Cardiac fibroblast (primary cell): ENCODE measurements at regions not wholly inside any gene's neighbourhood (a gene's known extent, or its start where the extent isn't known, plus 50 kb on each side); places are given as distances from the start of the nearest gene placed in this dataset.

Source experiments
- DNase-seq, 2 donors: peaks; one replicate each; pipeline versions ENCODE4 v3.0.0 to v3.0.0-alpha.2; 2010; ENCODE audit warnings: low read depth in 2 of 2
- H3K4me3 ChIP-seq, 2 donors: replicated peaks in 1 of 2; 1 replicate in 1 of 2; 2 replicates in 1 of 2; pipeline ENCODE4 v1.5.1; 2011; ENCODE audit warnings: low read depth in 2 of 2, low read length in 2 of 2, mild to moderate bottlenecking in 2 of 2, moderate library complexity in 1 of 2
- TF ChIP-seq, protein P1 (sequence below): IDR thresholded peaks from one replicate; pipeline ENCODE4 v1.5.1; 2011; ENCODE audit warnings: low read depth, mild to moderate bottlenecking, low read length, inconsistent platforms

DNA sequence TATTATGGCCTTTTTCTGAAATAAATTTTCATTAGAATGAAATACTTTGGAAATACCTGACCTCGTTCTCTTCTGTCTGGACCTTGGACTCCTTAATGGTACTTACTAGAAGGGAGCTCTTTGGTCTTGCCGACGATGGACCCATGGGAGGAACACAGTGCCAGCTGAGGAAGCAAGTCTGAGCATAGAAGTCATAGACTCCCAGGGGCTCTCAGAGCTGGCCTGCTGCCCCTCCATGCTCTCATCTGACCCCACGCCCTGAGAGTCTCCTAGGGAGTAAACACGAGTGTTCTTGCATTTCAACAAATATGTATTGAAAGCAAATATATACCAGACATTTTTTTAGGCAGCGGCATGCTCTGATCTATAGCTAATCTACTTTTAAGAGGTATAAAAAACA is 87.8 kb downstream of the PLEKHG1 start:
- TF ChIP-seq, protein P1, sequence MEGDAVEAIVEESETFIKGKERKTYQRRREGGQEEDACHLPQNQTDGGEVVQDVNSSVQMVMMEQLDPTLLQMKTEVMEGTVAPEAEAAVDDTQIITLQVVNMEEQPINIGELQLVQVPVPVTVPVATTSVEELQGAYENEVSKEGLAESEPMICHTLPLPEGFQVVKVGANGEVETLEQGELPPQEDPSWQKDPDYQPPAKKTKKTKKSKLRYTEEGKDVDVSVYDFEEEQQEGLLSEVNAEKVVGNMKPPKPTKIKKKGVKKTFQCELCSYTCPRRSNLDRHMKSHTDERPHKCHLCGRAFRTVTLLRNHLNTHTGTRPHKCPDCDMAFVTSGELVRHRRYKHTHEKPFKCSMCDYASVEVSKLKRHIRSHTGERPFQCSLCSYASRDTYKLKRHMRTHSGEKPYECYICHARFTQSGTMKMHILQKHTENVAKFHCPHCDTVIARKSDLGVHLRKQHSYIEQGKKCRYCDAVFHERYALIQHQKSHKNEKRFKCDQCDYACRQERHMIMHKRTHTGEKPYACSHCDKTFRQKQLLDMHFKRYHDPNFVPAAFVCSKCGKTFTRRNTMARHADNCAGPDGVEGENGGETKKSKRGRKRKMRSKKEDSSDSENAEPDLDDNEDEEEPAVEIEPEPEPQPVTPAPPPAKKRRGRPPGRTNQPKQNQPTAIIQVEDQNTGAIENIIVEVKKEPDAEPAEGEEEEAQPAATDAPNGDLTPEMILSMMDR: no peak
- no peak for DNase-seq
- H3K4me3 ChIP-seq: no peak overlapping the region

DNA sequence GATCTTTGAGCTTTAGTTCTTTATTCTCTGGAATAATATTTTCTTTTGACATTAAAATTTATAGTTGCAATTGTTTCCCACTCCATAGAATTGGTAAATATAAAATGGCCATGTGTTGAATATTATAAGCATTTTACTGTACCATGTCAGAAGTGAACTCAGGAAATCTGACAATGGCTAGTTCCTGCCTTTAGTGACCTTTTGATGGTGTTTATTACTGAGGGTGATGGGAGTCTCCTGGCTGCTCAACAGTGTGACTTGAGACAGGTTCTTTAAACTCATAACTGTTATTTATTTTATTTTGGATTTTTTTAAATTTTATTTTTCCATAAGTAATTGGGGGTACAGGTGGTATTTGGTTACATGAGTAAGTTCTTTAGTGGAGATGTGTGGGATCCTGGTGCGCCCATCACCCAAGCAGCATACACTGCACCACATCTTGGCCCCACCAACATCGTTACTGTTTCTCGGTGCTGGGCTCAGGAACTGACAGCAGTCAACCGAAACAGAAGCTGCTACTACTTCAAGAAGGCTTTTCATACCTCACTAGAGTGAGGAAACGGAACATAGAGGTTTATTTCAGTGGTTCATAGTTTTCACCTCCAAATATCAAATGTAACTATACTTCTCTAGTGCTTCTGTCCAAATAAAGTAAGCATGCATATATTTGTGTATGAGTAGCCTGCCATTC is 90.4 kb downstream of the PLEKHG1 start:
- no peak for DNase-seq
- TF ChIP-seq, protein P1: no peak
- H3K4me3 ChIP-seq: no peak overlapping the region

DNA sequence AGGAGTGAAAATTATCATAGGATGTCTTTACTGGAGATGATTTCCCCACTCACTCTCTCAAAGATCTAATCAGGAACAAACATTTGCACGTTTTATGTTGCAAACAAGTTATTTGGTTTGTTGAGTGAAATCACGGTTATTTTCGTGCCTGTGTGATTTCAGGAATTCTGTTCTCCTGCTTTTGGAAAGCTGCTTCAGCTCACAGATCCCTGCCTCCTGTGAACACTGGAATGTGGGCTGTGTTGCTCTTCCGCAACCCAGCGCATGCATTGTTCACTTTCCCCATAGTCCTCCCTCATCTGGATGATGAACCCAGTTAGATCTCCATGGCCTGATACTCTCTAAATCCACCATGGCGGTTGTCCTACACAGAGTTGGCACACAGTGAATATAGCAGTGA is 91.0 kb downstream of the PLEKHG1 start:
- DNase-seq: no peak
- no peak overlapping the region for H3K4me3 ChIP-seq
- TF ChIP-seq, protein P1: no peak

DNA sequence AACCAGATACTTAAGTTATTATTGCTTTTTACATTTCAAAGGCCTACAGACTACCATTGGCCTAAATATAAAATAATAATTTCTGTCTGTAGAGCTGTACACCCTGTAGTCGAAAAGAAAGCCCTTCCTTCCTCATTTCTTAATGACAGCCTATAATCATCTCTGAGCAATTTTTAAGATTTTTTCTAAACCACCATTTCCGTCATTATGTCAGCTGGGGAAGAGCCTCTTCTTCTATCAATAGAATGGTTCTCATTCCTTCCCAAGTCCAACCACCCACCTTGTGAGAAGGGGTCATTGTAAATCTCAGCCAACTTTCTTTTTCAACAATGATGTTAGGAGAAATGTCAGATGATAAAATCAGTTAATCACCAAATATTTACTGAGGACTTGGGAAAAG is 91.8 kb downstream of the PLEKHG1 start:
- TF ChIP-seq, protein P1: no peak
- no peak overlapping the region for H3K4me3 ChIP-seq
- DNase-seq: no peak

DNA sequence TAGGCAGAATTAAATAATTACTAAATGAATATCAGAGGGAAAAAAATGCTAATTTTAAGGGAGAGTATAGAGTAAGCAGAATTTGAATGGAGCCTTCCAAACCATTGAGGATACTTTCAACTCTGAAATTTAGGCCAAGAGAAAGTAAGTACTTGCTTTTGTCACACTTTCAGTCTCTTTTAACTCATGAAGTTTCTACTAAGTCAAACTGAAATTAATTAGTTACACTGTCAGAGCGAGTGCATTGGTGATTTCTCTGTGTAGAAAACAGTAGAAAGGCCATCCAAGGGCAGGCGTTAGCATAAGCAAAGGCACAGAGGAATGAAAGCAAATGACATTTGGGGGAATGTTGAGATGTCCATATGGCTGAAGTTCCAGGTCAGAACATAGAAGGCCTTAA is 92.9 kb downstream of the PLEKHG1 start:
- no peak for DNase-seq
- TF ChIP-seq, protein P1: no peak
- H3K4me3 ChIP-seq: no peak overlapping the region

DNA sequence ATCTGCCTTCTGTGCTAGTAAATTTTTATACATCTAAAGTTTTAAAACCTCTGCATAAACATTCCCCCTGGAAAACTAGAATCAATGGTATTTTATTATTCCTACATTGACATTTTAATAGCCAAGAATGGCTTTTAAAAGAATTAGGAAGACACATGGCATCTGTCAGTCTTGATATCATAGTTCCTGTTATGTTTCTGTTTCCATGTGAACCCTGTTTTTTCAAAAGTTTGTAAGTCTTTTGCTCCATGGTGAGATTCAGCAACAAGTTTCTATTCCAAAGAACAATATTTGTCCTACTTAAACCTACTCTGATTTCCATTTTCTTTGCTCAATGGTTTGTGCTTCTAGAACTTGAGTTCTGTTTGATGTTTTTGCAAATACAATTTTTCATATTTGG is 95.2 kb downstream of the PLEKHG1 start:
- TF ChIP-seq, protein P1: no peak
- no peak for DNase-seq
- H3K4me3 ChIP-seq: no peak overlapping the region

DNA sequence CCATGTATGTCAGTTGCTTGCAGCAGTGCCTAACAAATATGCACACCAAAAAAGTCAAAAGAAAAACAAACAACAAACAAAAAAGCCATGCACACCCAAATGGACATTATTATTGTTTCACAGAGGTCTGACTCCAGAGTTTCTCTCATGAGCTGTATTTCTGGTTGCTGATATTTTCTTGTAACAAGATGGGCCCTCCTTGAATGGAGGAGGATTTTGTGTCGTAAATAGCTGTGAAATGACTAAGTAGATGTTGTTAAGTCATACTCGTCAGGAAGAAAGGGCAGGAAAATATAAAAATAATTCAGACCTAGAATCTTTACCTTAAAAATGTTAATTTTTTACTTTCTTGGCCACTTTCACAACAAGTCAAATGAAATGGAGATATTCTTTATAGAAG is 96.0 kb downstream of the PLEKHG1 start:
- H3K4me3 ChIP-seq: no peak overlapping the region
- DNase-seq: peak in 1 of 2 donors; percentile 6
- TF ChIP-seq, protein P1: no peak
